ENCODE measurements at regions not wholly inside any gene's neighbourhood (a gene's known extent, or its start where the extent isn't known, plus 50 kb on each side); places are given as distances from the start of the nearest gene placed in this dataset.

DNA sequence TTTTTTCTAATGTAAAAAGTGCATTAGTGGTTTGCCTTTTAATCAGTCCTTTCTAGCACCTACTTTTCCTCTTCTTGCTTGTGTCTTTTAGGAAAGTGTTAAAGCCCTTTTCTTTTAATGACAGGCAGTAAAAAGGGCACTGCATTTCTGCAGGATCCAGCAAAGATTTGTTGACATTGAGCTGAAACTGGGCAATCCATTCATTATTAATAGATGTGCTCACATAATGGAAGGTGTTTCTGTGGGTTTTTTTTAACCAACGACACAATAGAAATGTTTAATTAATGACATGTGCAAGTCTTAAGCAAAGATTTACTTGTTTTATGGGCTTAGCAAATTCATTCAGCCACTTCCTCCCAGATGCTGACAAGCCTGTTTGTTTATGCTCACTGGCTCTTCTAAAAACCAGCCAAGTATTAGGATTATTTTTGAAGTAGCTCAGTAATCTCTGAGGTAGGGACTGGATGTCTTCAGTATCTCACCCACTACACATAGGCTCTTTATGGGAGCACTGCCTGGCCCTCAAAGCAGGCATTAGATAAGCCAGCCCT lies 1201.1 kb downstream of the SORCS1 start:
- ATAC-seq (no peak), DNase-seq (no peak)
- H3K4me3 Mint-ChIP-seq: no peak overlapping the region
- POLR2A ChIA-PET: no interaction called here
- peaks cover 0 to 6% (median 2%) of the 10 kb centered on the region in 5 donors for H3K27me3 Mint-ChIP-seq
- H3K4me1 Mint-ChIP-seq: no peaks in the 10 kb centered on the region
- H3K27ac Mint-ChIP-seq: no peak overlapping the region
- H3K36me3 Mint-ChIP-seq: no peaks in the 10 kb centered on the region
- H3K9me3 Mint-ChIP-seq: peaks cover 0 to 14% (median 0%) of the 10 kb centered on the region in 9 donors

DNA sequence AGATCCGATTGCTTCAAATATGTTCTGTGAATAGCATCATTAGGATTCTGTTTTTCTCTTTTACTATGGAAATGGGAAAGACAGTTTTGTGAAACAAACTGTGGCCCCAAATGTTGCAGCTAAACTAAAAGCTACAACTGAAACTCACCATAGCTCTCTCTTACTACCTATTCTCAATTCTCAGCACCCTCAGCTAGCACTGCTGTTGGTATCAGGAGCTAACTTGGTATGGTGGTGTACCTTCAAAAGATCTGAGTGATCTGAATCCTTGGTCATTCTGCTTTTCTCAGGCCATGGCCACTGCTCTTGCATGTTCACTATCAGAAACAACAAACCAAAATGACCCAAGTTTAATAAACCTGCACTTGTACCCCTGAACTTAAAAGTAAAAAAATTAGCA lies 1208.0 kb downstream of the SORCS1 start:
- Mint-ChIP-seq H3K9me3 (peaks cover 0 to 2% (median 0%) of the 10 kb centered on the region in 9 donors), H3K27me3 (peaks cover 0 to 3% (median 0%) of the 10 kb centered on the region in 5 donors), H3K4me1 (peaks cover 0 to 2% (median 0%) of the 10 kb centered on the region in 4 donors), H3K27ac (no peak overlapping the region), H3K4me3 (no peak overlapping the region), H3K36me3 (no peaks in the 10 kb centered on the region)
- POLR2A ChIA-PET: no interaction called here
- DNase-seq: no peak
- ATAC-seq: no peak

- POLR2A ChIA-PET: no interaction called here
- ATAC-seq: no peak
These were observed 1210.6 kb downstream of the SORCS1 start for GRCh38 chr10:105953861-105954260.

GRCh38 chr10:105953056-105953455 lies 1211.5 kb downstream of the SORCS1 start:
- ATAC-seq (no peak), DNase-seq (no peak)
- Mint-ChIP-seq H3K27ac (no peak overlapping the region), H3K27me3 (peaks cover 0 to 3% (median 0%) of the 10 kb centered on the region in 5 donors), H3K4me3 (no peak overlapping the region), H3K4me1 (peaks cover 0 to 2% (median 0%) of the 10 kb centered on the region in 4 donors), H3K36me3 (no peaks in the 10 kb centered on the region), H3K9me3 (peaks cover 0 to 1% (median 0%) of the 10 kb centered on the region in 9 donors)
- POLR2A ChIA-PET: no interaction called here

More at GRCh38 chr10:105953861-105954260, 1210.6 kb downstream of the SORCS1 start:
- Mint-ChIP-seq H3K27me3 (peaks cover 0 to 3% (median 0%) of the 10 kb centered on the region in 5 donors), H3K4me1 (peaks cover 0 to 2% (median 0%) of the 10 kb centered on the region in 4 donors), H3K27ac (no peak overlapping the region), H3K36me3 (no peaks in the 10 kb centered on the region), H3K9me3 (peaks cover 0 to 2% (median 0%) of the 10 kb centered on the region in 9 donors), H3K4me3 (no peak overlapping the region)
- no peak for DNase-seq

DNA sequence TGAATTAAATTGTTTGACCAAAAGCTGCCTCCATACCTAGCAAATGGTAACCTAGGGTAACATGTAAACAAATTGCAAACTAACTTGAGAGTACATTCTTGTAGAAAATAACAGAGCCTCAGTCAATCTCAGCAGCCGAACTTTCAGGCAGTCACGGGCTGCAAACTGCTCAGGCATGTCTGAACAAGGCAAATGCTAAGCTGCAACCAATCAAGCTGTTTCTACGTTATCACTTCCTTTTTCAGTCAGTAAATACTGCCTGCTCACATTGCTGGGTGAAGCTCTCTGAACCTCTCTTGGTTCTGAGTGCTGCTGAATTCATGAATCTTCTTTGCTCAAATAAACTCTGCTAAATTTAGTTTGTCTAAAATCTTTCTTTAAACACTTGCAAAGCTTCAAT lies 1212.4 kb downstream of the SORCS1 start:
- no peaks in the 10 kb centered on the region for H3K36me3 Mint-ChIP-seq
- peaks cover 0 to 3% (median 0%) of the 10 kb centered on the region in 5 donors for H3K27me3 Mint-ChIP-seq
- no peak for ATAC-seq
- no peak overlapping the region for H3K27ac Mint-ChIP-seq
- no peak for DNase-seq
- H3K9me3 Mint-ChIP-seq: peaks cover 0 to 1% (median 0%) of the 10 kb centered on the region in 9 donors
- no peak overlapping the region for H3K4me3 Mint-ChIP-seq
- POLR2A ChIA-PET: no interaction called here
- H3K4me1 Mint-ChIP-seq: peaks cover 0 to 2% (median 0%) of the 10 kb centered on the region in 4 donors

DNA sequence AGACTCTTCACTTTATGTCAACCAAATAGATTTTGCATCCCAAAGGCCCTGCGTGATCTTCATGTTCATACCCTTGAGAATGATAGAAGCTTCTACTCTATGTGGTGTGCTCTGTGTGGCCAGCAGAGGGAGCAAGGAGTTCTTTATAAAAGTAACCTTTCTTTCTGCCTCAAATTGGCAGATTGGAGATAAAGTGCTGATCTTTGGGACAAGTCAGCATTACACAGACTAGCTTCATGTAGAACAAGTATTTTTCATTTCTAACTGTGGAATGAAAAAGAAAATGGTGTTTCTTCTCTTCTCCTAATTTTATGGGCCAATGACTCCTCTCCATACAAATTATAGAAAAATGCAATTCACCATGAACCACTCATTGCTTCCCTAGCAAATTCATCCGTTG lies 1214.1 kb downstream of the SORCS1 start:
- Mint-ChIP-seq H3K27me3 (peaks cover 0 to 3% (median 0%) of the 10 kb centered on the region in 5 donors), H3K36me3 (no peaks in the 10 kb centered on the region), H3K4me3 (no peak overlapping the region), H3K9me3 (peaks cover 0 to 2% (median 0%) of the 10 kb centered on the region in 9 donors), H3K4me1 (peaks cover 0 to 2% (median 0%) of the 10 kb centered on the region in 4 donors), H3K27ac (no peak overlapping the region)
- no peak for ATAC-seq
- DNase-seq: peak in 2 of 10 donors; percentile 2
- POLR2A ChIA-PET: no interaction called here

DNA sequence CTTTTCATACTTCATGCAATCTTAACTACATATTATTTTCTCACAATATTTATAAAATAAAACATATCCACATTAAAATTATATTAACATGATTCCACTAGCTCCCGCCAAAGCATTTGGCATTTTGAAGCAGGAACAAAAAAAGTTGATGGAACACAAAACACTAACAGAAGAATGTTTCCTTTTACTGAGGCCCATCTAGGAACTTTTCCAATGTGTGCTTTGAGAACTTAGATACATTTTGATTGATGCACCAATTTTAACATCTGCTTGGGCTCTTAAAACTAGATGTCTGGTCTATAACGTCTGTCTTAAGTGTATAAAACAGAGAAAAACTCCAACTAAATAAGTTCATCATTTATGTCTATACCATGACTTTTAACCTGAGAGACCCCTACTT lies 1214.8 kb downstream of the SORCS1 start:
- no peak for ATAC-seq
- no peaks in the 10 kb centered on the region for H3K36me3 Mint-ChIP-seq
- H3K4me1 Mint-ChIP-seq: peaks cover 0 to 2% (median 0%) of the 10 kb centered on the region in 4 donors
- POLR2A ChIA-PET: no interaction called here
- no peak overlapping the region for H3K4me3 Mint-ChIP-seq
- peaks cover 0 to 2% (median 0%) of the 10 kb centered on the region in 9 donors for H3K9me3 Mint-ChIP-seq
- DNase-seq: no peak
- H3K27me3 Mint-ChIP-seq: peaks cover 0 to 3% (median 0%) of the 10 kb centered on the region in 5 donors
- H3K27ac Mint-ChIP-seq: no peak overlapping the region

GRCh38 chr10:105925045-105925785 lies 1239.3 kb downstream of the SORCS1 start:
- H3K4me3 Mint-ChIP-seq: no peak overlapping the region
- peaks cover 0 to 38% (median 13%) of the 10 kb centered on the region in 9 donors for H3K9me3 Mint-ChIP-seq
- no peak overlapping the region for H3K27ac Mint-ChIP-seq
- no peaks in the 10 kb centered on the region for H3K4me1 Mint-ChIP-seq
- DNase-seq (no peak), ATAC-seq (no peak)
- POLR2A ChIA-PET: no interaction called here
- H3K27me3 Mint-ChIP-seq: peaks cover 0 to 15% (median 0%) of the 10 kb centered on the region in 5 donors
- peaks cover 0 to 6% (median 3%) of the 10 kb centered on the region in 3 donors for H3K36me3 Mint-ChIP-seq

DNA sequence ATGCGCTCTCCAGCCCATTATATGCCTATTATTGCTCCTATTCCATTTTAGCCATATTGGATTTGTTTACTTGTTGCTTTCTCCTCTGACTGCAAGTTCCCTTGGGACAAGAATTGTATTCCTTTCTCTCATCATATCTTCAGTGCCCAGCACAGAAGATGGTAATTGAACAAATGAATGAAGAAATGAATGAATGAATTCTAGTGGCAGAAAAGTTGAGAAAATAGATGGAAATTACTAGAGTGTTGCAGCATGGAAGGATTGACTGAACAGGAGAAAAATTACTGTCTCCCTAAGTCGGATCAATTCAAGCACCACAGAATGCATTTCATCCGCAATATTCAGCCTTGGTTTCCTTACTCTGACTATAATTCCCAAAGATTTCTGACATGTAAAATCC lies 1243.2 kb downstream of the SORCS1 start:
- POLR2A ChIA-PET: no interaction called here
- DNase-seq (no peak), ATAC-seq (no peak)
- peaks cover 0 to under 1% (median 0%) of the 10 kb centered on the region in 4 donors for H3K4me1 Mint-ChIP-seq
- no peak overlapping the region for H3K4me3 Mint-ChIP-seq
- no peak overlapping the region for H3K27ac Mint-ChIP-seq
- peaks cover 0 to 19% (median 9%) of the 10 kb centered on the region in 9 donors for H3K9me3 Mint-ChIP-seq
- H3K36me3 Mint-ChIP-seq: peaks cover 0 to 6% (median 0%) of the 10 kb centered on the region in 3 donors
- peaks cover 0 to 15% (median 3%) of the 10 kb centered on the region in 5 donors for H3K27me3 Mint-ChIP-seq

GRCh38 chr10:105914432-105914831 lies 1250.1 kb downstream of the SORCS1 start:
- no peaks in the 10 kb centered on the region for H3K36me3 Mint-ChIP-seq
- POLR2A ChIA-PET: no interaction called here
- ATAC-seq (no peak), DNase-seq (no peak)
- H3K4me1 Mint-ChIP-seq: peaks cover 0 to 2% (median 0%) of the 10 kb centered on the region in 4 donors
- H3K4me3 Mint-ChIP-seq: no peak overlapping the region
- H3K9me3 Mint-ChIP-seq: peaks cover 0 to 5% (median 0%) of the 10 kb centered on the region in 9 donors
- H3K27me3 Mint-ChIP-seq: peaks cover 0 to 6% (median 0%) of the 10 kb centered on the region in 5 donors
- no peak overlapping the region for H3K27ac Mint-ChIP-seq

GRCh38 chr10:105908701-105909100 lies 1255.8 kb downstream of the SORCS1 start:
- Mint-ChIP-seq H3K27ac (no peak overlapping the region), H3K27me3 (no peaks in the 10 kb centered on the region), H3K4me1 (no peaks in the 10 kb centered on the region), H3K36me3 (no peaks in the 10 kb centered on the region), H3K4me3 (no peak overlapping the region), H3K9me3 (peaks cover 0 to 4% (median 0%) of the 10 kb centered on the region in 9 donors)
- no peak for ATAC-seq
- POLR2A ChIA-PET: no interaction called here
- DNase-seq: no peak

DNA sequence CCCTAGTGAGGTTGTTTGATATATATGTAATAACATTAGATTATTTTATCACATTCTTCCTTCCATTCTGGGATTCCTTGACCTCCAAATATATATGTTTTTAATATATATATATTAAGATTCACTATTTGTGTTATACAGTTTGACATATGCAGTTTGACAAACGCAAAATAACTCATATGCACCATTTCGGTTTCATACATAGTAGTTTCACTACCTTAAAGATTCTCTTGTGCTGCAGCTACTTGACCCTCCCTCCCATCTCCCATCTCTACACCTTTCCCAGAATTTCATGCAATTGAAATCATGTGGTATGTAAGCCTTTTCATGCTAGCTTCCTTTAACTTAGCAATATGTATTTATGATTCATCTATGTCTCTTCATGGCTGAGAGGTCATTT lies 1244.4 kb downstream of the SORCS3 start:
- H3K27ac Mint-ChIP-seq: no peak overlapping the region
- no peaks in the 10 kb centered on the region for H3K36me3 Mint-ChIP-seq
- H3K4me3 Mint-ChIP-seq: no peak overlapping the region
- DNase-seq (no peak), ATAC-seq (no peak)
- POLR2A ChIA-PET: no interaction called here
- H3K9me3 Mint-ChIP-seq: peaks cover 0 to 21% (median 5%) of the 10 kb centered on the region in 9 donors
- peaks cover 0 to 2% (median 1%) of the 10 kb centered on the region in 5 donors for H3K27me3 Mint-ChIP-seq
- no peaks in the 10 kb centered on the region for H3K4me1 Mint-ChIP-seq

DNA sequence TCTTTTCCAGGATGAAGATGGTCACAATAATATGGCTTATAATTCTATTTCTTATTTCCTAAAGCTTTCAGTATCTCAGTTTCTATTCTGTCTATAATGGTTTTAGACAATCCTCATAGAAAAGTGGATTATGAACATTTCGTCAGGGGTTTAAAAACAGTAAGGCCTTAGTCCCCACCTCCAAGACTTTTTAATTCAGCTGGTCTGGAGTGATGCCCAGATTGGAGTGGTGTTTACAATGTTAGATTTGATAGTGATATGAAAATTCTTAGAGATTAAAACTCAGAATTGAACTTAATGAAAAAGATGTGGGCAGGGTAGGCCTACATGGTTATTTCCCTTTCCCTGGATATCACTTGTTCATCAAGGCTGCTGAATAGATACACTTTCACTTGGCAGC lies 1238.3 kb downstream of the SORCS3 start:
- Mint-ChIP-seq H3K27ac (no peak overlapping the region), H3K27me3 (peaks cover 0 to 5% (median 0%) of the 10 kb centered on the region in 5 donors), H3K4me3 (no peak overlapping the region), H3K36me3 (no peaks in the 10 kb centered on the region), H3K4me1 (no peaks in the 10 kb centered on the region), H3K9me3 (peaks cover 0 to 6% (median 0%) of the 10 kb centered on the region in 9 donors)
- DNase-seq: no peak
- ATAC-seq: no peak
- POLR2A ChIA-PET: no interaction called here
